Prostate gland (tissue), 2 donors: ENCODE measurements at regions not wholly inside any gene's neighbourhood (a gene's known extent, or its start where the extent isn't known, plus 50 kb on each side); places are given as distances from the start of the nearest gene placed in this dataset.
"Not testable (repeated sequence)": the region's sequence is repeated elsewhere in the genome, so short reads cannot be mapped to it uniquely, and the experiment has no call there.

Experiments used
- CTCF ChIP-seq, 4 experiments: fragments of 200-600 bp in 2 of 4; fragments of 450-650 bp in 2 of 4; sonication (generic) in 2 of 4; IDR thresholded peaks; 1 replicate in 3 of 4; 2 replicates in 1 of 4; pipeline ENCODE4 v1.5.1; 2016 to 2019; ENCODE audit warnings: antibody characterized with exemption in 4 of 4, mild to moderate bottlenecking in 2 of 4, moderate library complexity in 2 of 4
- POLR2A ChIP-seq: fragments of 450-650 bp; IDR thresholded peaks from one replicate; pipeline ENCODE4 v1.6.1; 2016; ENCODE audit warnings: antibody characterized with exemption, mild to moderate bottlenecking
- POLR2AphosphoS5 ChIP-seq: sonication (generic); formaldehyde crosslinking; IDR thresholded peaks from one replicate; pipeline ENCODE4 v1.6.1; 2017; ENCODE audit warnings: antibody characterized with exemption

GRCh38 chr9:62857280-62857679 lies 1667.4 kb downstream of the SPATA31A7 start:
- not testable (repeated sequence) for TF ChIP-seq CTCF (IDR thresholded peaks at IDR 0.05); POLR2AphosphoS5; POLR2A
